ENCODE measurements at regions not wholly inside any gene's neighbourhood (a gene's known extent, or its start where the extent isn't known, plus 50 kb on each side); places are given as distances from the start of the nearest gene placed in this dataset.

GRCh38 chr13:72151241-72151640 is 284.2 kb upstream of the DACH1 start:
- no peak for TF ChIP-seq CTCF (IDR thresholded peaks at IDR 0.05; ENCODE audit: insufficient read depth, low read depth, low read length, missing control alignments)
- no peak for DNase-seq (ENCODE audit: low read depth)

GRCh38 chr13:72150502-72150901 is 283.5 kb upstream of the DACH1 start:
- H3K4me3 ChIP-seq (ENCODE audit: low read depth, low read length) = no peak overlapping the region
- TF ChIP-seq CTCF (IDR thresholded peaks at IDR 0.05; ENCODE audit: insufficient read depth, low read depth, low read length, missing control alignments) = no peak
- no peak for DNase-seq (ENCODE audit: low read depth)

More at GRCh38 chr13:72151241-72151640, 284.2 kb upstream of the DACH1 start:
- H3K4me3 ChIP-seq (ENCODE audit: low read depth, low read length) = no peak overlapping the region

- no peak for TF ChIP-seq CTCF (IDR thresholded peaks at IDR 0.05; ENCODE audit: insufficient read depth, low read depth, low read length, missing control alignments)
Measured at GRCh38 chr13:72149701-72150100, 282.7 kb upstream of the DACH1 start.

GRCh38 chr13:72146816-72147215 is 279.8 kb upstream of the DACH1 start:
- H3K4me3 ChIP-seq (ENCODE audit: low read depth, low read length) = no peak overlapping the region
- no peak for TF ChIP-seq CTCF (IDR thresholded peaks at IDR 0.05; ENCODE audit: insufficient read depth, low read depth, low read length, missing control alignments)
- no peak for DNase-seq (ENCODE audit: low read depth)

More at GRCh38 chr13:72149701-72150100, 282.7 kb upstream of the DACH1 start:
- DNase-seq (ENCODE audit: low read depth) = no peak
- H3K4me3 ChIP-seq (ENCODE audit: low read depth, low read length) = no peak overlapping the region

GRCh38 chr13:72145383-72145782 is 278.4 kb upstream of the DACH1 start:
- DNase-seq (ENCODE audit: low read depth) = no peak
- no peak overlapping the region for H3K4me3 ChIP-seq (ENCODE audit: low read depth, low read length)
- TF ChIP-seq CTCF (IDR thresholded peaks at IDR 0.05; ENCODE audit: insufficient read depth, low read depth, low read length, missing control alignments) = no peak

GRCh38 chr13:72144636-72145035 is 277.6 kb upstream of the DACH1 start:
- TF ChIP-seq CTCF (IDR thresholded peaks at IDR 0.05; ENCODE audit: insufficient read depth, low read depth, low read length, missing control alignments) = no peak
- no peak for DNase-seq (ENCODE audit: low read depth)

GRCh38 chr13:72141855-72142519 is 275.0 kb upstream of the DACH1 start:
- DNase-seq (ENCODE audit: low read depth) = no peak
- no peak overlapping the region for H3K4me3 ChIP-seq (ENCODE audit: low read depth, low read length)
- TF ChIP-seq CTCF (IDR thresholded peaks at IDR 0.05; ENCODE audit: insufficient read depth, low read depth, low read length, missing control alignments) = no peak

More at GRCh38 chr13:72144636-72145035, 277.6 kb upstream of the DACH1 start:
- no peak overlapping the region for H3K4me3 ChIP-seq (ENCODE audit: low read depth, low read length)

Measured in GM12865 (cell line).